ENCODE measurements at regions not wholly inside any gene's neighbourhood (a gene's known extent, or its start where the extent isn't known, plus 50 kb on each side); places are given as distances from the start of the nearest gene placed in this dataset.

DNA sequence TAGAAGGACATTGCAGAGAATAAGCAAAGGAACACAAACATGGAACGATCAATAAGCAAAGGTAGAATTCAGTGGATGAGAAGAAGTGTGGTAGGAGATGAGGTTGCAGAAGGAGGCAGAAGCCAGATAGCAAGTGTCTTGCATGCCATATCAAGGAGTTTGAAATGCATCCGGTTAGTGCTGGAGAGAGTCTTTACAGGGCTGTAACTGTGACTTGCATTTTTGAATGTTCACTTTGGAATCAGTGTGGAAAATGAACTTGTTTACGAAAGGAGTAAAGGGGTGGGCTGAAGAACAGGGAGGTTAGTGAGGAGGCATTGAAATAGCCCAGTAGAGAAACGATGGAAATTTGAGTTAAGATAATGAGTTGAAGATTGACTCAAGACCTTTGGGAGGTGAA, 90.7 kb upstream of the MBNL2 start:
- TF ChIP-seq, protein P1, sequence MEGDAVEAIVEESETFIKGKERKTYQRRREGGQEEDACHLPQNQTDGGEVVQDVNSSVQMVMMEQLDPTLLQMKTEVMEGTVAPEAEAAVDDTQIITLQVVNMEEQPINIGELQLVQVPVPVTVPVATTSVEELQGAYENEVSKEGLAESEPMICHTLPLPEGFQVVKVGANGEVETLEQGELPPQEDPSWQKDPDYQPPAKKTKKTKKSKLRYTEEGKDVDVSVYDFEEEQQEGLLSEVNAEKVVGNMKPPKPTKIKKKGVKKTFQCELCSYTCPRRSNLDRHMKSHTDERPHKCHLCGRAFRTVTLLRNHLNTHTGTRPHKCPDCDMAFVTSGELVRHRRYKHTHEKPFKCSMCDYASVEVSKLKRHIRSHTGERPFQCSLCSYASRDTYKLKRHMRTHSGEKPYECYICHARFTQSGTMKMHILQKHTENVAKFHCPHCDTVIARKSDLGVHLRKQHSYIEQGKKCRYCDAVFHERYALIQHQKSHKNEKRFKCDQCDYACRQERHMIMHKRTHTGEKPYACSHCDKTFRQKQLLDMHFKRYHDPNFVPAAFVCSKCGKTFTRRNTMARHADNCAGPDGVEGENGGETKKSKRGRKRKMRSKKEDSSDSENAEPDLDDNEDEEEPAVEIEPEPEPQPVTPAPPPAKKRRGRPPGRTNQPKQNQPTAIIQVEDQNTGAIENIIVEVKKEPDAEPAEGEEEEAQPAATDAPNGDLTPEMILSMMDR (IDR thresholded peaks at IDR 0.05; ENCODE audit: low read length) = no peak
- TF ChIP-seq EZH2 (IDR thresholded peaks at IDR 0.05; ENCODE audit: borderline replicate concordance, low read length) = no peak
